NCI-H2029 treated with DMSO at 0.1 percent for 48 hours (cell line): ENCODE measurements at regions not wholly inside any gene's neighbourhood (a gene's known extent, or its start where the extent isn't known, plus 50 kb on each side); places are given as distances from the start of the nearest gene placed in this dataset.

Experiments used
- DNase-seq: peaks from one replicate; lab custom pipeline; 2025; lab: John Stamatoyannopoulos, UW

GRCh38 chr9:129487658-129488483 lies 133.0 kb downstream of the C9orf50 start:
- peak; percentile 11 for DNase-seq

- no peak for DNase-seq
These were observed 133.9 kb downstream of the C9orf50 start for GRCh38 chr9:129486756-129487657.

- no peak for DNase-seq
These were observed 135.6 kb downstream of the C9orf50 start for GRCh38 chr9:129485145-129485774.

- no peak for DNase-seq
These were observed 136.4 kb downstream of the C9orf50 start for GRCh38 chr9:129484352-129485000.

- no peak for DNase-seq
These were observed 137.2 kb downstream of the C9orf50 start for GRCh38 chr9:129483415-129484351.

GRCh38 chr9:129482521-129483414 lies 138.1 kb downstream of the C9orf50 start:
- peak; percentile 43 for DNase-seq

- DNase-seq = no peak
These were observed 138.9 kb downstream of the C9orf50 start for GRCh38 chr9:129481810-129482511.

- no peak for DNase-seq
These were observed 139.5 kb downstream of the C9orf50 start for GRCh38 chr9:129481424-129481809.

- DNase-seq = no peak
These were observed 140.2 kb downstream of the C9orf50 start for GRCh38 chr9:129480745-129481144.

- no peak for DNase-seq
These were observed 140.7 kb downstream of the C9orf50 start for GRCh38 chr9:129480227-129480626.

- DNase-seq = no peak
These were observed 141.3 kb downstream of the C9orf50 start for GRCh38 chr9:129479631-129480011.

GRCh38 chr9:129478961-129479630 lies 141.8 kb downstream of the C9orf50 start:
- no peak for DNase-seq

GRCh38 chr9:129478461-129478860 lies 142.4 kb downstream of the C9orf50 start:
- DNase-seq = no peak

GRCh38 chr9:129476821-129477611 lies 143.9 kb downstream of the C9orf50 start:
- DNase-seq = no peak

GRCh38 chr9:129474740-129475404 lies 146.0 kb downstream of the C9orf50 start:
- DNase-seq = no peak

- no peak for DNase-seq
These were observed 147.2 kb downstream of the C9orf50 start for GRCh38 chr9:129473523-129474244.
